ENCODE measurements at regions not wholly inside any gene's neighbourhood (a gene's known extent, or its start where the extent isn't known, plus 50 kb on each side); places are given as distances from the start of the nearest gene placed in this dataset.

DNA sequence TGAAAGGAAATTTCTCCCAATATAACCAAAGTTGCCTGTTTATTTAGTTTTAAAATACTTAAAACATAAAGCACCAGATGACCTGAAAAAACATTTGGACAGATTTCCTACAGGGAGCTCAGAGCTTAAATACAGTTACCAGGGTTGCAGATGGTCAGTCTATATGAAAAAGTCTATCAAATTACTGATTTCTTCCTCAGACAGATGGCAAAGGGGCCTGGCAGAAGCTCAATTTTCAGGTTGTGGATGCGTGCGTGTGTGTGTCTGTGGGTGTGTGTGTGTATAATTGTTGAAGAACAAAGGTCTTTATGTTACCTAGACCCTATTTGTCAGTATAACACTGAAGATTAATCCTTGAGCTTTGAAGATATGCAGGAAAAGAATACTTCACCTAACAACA lies 169.4 kb downstream of the MAD2L1 start:
- TF ChIP-seq, protein P1, sequence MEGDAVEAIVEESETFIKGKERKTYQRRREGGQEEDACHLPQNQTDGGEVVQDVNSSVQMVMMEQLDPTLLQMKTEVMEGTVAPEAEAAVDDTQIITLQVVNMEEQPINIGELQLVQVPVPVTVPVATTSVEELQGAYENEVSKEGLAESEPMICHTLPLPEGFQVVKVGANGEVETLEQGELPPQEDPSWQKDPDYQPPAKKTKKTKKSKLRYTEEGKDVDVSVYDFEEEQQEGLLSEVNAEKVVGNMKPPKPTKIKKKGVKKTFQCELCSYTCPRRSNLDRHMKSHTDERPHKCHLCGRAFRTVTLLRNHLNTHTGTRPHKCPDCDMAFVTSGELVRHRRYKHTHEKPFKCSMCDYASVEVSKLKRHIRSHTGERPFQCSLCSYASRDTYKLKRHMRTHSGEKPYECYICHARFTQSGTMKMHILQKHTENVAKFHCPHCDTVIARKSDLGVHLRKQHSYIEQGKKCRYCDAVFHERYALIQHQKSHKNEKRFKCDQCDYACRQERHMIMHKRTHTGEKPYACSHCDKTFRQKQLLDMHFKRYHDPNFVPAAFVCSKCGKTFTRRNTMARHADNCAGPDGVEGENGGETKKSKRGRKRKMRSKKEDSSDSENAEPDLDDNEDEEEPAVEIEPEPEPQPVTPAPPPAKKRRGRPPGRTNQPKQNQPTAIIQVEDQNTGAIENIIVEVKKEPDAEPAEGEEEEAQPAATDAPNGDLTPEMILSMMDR (IDR thresholded peaks at IDR 0.05; ENCODE audit: control insufficient read depth, extremely low read depth, insufficient read depth): no peak
- no peak overlapping the region for H3K4me3 ChIP-seq (ENCODE audit: low read depth, low read length)
- DNase-seq (ENCODE audit: low read depth): no peak

- no peak for DNase-seq (ENCODE audit: low read depth)
- TF ChIP-seq, protein P1 (IDR thresholded peaks at IDR 0.05; ENCODE audit: control insufficient read depth, extremely low read depth, insufficient read depth): no peak
- H3K4me3 ChIP-seq (ENCODE audit: low read depth, low read length): no peak overlapping the region
Measured at GRCh38 chr4:119894650-119895208, 171.9 kb downstream of the MAD2L1 start.

- TF ChIP-seq, protein P1 (IDR thresholded peaks at IDR 0.05; ENCODE audit: control insufficient read depth, extremely low read depth, insufficient read depth): no peak
- no peak overlapping the region for H3K4me3 ChIP-seq (ENCODE audit: low read depth, low read length)
Measured at GRCh38 chr4:119873794-119874325, 192.8 kb downstream of the MAD2L1 start.

GRCh38 chr4:119873132-119873531 lies 193.5 kb downstream of the MAD2L1 start:
- TF ChIP-seq, protein P1 (IDR thresholded peaks at IDR 0.05; ENCODE audit: control insufficient read depth, extremely low read depth, insufficient read depth): no peak
- H3K4me3 ChIP-seq (ENCODE audit: low read depth, low read length): no peak overlapping the region
- no peak for DNase-seq (ENCODE audit: low read depth)

More at GRCh38 chr4:119873794-119874325, 192.8 kb downstream of the MAD2L1 start:
- no peak for DNase-seq (ENCODE audit: low read depth)

DNA sequence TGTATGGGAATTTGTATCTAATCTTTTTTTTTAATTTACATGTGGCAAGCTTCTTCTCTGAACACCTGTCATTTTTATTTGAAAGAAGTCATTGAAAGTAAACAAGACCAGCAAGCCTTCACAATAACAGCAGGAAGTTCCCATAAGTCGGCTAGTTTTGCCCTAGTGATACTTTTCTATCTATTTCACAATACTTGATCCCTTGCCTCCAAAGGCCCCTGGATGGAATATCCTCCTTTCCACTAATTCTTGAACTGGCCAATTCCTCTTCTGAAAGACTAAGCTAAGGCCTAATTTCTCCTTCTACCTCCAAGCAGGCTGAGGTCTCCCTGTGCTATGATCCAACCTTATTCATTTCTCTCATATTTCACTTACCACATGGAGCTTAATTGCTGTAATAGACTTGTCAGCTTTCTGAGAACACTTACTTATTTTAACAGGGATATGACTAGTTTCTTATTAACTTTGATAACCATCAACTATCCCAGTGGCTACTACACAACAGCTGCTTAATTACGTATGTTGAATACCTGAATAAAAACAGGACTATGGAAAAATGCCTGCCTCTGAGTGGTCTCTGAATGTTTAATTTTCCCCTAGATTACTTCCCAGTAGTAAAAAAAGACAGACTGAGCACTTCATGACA lies 194.2 kb downstream of the MAD2L1 start:
- no peak for DNase-seq (ENCODE audit: low read depth)
- TF ChIP-seq, protein P1 (IDR thresholded peaks at IDR 0.05; ENCODE audit: control insufficient read depth, extremely low read depth, insufficient read depth): no peak
- H3K4me3 ChIP-seq (ENCODE audit: low read depth, low read length): no peak overlapping the region

GRCh38 chr4:119870856-119871255 lies 195.8 kb downstream of the MAD2L1 start:
- DNase-seq (ENCODE audit: low read depth): no peak
- TF ChIP-seq, protein P1 (IDR thresholded peaks at IDR 0.05; ENCODE audit: control insufficient read depth, extremely low read depth, insufficient read depth): no peak
- H3K4me3 ChIP-seq (ENCODE audit: low read depth, low read length): no peak overlapping the region
